ENCODE measurements at regions not wholly inside any gene's neighbourhood (a gene's known extent, or its start where the extent isn't known, plus 50 kb on each side); places are given as distances from the start of the nearest gene placed in this dataset.
"Not testable (repeated sequence)": the region's sequence is repeated elsewhere in the genome, so short reads cannot be mapped to it uniquely, and the experiment has no call there.

- DNase-seq: not testable (repeated sequence)
These were observed 66.3 kb downstream of the FAM72B start for GRCh38 chr1:121117622-121118479.
